Peyer's patch (tissue), 4 donors: ENCODE measurements at regions not wholly inside any gene's neighbourhood (a gene's known extent, or its start where the extent isn't known, plus 50 kb on each side); places are given as distances from the start of the nearest gene placed in this dataset.

Experiments
- CTCF ChIP-seq, 6 experiments: fragments of 450-650 bp in 4 of 6; fragments of 200-600 bp in 2 of 6; sonication (generic) in 1 of 6; IDR thresholded peaks; one replicate each; pipeline ENCODE4 v1.5.1; 2017 to 2019; ENCODE audit warnings: antibody characterized with exemption in 6 of 6, mild to moderate bottlenecking in 3 of 6, moderate library complexity in 1 of 6
- POLR2A ChIP-seq, 2 donors: fragments of 450-650 bp; IDR thresholded peaks; one replicate each; pipeline ENCODE4 v1.5.1; 2017; ENCODE audit warnings: antibody characterized with exemption in 2 of 2, mild to moderate bottlenecking in 2 of 2, moderate library complexity in 2 of 2

- TF ChIP-seq CTCF (IDR thresholded peaks at IDR 0.05) = no peak
- TF ChIP-seq POLR2A (IDR thresholded peaks at IDR 0.05) = no peak
Observed at GRCh38 chr21:25199944-25200343, 407.3 kb downstream of the MRPL39 start.
